GM19452 (cell line): ENCODE measurements at regions not wholly inside any gene's neighbourhood (a gene's known extent, or its start where the extent isn't known, plus 50 kb on each side); places are given as distances from the start of the nearest gene placed in this dataset.
"Not testable (repeated sequence)": the region's sequence is repeated elsewhere in the genome, so short reads cannot be mapped to it uniquely, and the experiment has no call there.

ENCODE experiments used
- ATAC-seq: cut with Tn5 transposase; IDR thresholded peaks from one replicate; pipeline ENCODE4 v1.9.1; 2021; ENCODE audit not compliant: unreplicated experiment

- ATAC-seq, result no peak
Measured at GRCh38 chr5:75951158-75951557, 132.0 kb upstream of the SV2C start.

- ATAC-seq, result no peak
Measured at GRCh38 chr5:75948438-75948837, 134.7 kb upstream of the SV2C start.

- ATAC-seq, result no peak
Measured at GRCh38 chr5:75940418-75940817, 142.8 kb upstream of the SV2C start.

- ATAC-seq, result no peak
Measured at GRCh38 chr5:75935572-75935971, 147.6 kb upstream of the SV2C start.

- no peak for ATAC-seq
Measured at GRCh38 chr5:75933489-75933888, 149.7 kb upstream of the SV2C start.

GRCh38 chr5:75931175-75931574, 152.0 kb upstream of the SV2C start:
- no peak for ATAC-seq

GRCh38 chr5:75928992-75929391, 154.2 kb upstream of the SV2C start:
- ATAC-seq, result no peak

GRCh38 chr5:75922480-75922879, 160.7 kb upstream of the SV2C start:
- no peak for ATAC-seq

GRCh38 chr5:75921011-75921410, 162.2 kb upstream of the SV2C start:
- ATAC-seq, result no peak

GRCh38 chr5:75916144-75916543, 167.0 kb upstream of the SV2C start:
- ATAC-seq, result no peak

GRCh38 chr5:75909223-75909622, 174.0 kb upstream of the SV2C start:
- no peak for ATAC-seq

- no peak for ATAC-seq
Measured at GRCh38 chr5:75907651-75908050, 175.5 kb upstream of the SV2C start.

- no peak for ATAC-seq
Measured at GRCh38 chr5:75894482-75894881, 177.2 kb upstream of the POC5 start.

- no peak for ATAC-seq
Measured at GRCh38 chr5:75891736-75892135, 174.5 kb upstream of the POC5 start.

GRCh38 chr5:75891020-75891419, 173.8 kb upstream of the POC5 start:
- ATAC-seq, result no peak

GRCh38 chr5:75890546-75890945, 173.3 kb upstream of the POC5 start:
- ATAC-seq, result no peak

GRCh38 chr5:75886706-75887105, 169.5 kb upstream of the POC5 start:
- ATAC-seq, result no peak

- no peak for ATAC-seq
Measured at GRCh38 chr5:75885849-75886596, 168.8 kb upstream of the POC5 start.

- ATAC-seq, result no peak
Measured at GRCh38 chr5:75885321-75885720, 168.1 kb upstream of the POC5 start.

- no peak for ATAC-seq
Measured at GRCh38 chr5:75869891-75870290, 152.7 kb upstream of the POC5 start.

- ATAC-seq, result no peak
Measured at GRCh38 chr5:75862872-75863271, 145.6 kb upstream of the POC5 start.

GRCh38 chr5:75859621-75860020, 142.4 kb upstream of the POC5 start:
- ATAC-seq, result not testable (repeated sequence)

GRCh38 chr5:75856056-75856455, 138.8 kb upstream of the POC5 start:
- ATAC-seq, result no peak
